ENCODE measurements at regions not wholly inside any gene's neighbourhood (a gene's known extent, or its start where the extent isn't known, plus 50 kb on each side); places are given as distances from the start of the nearest gene placed in this dataset.
"Not testable (repeated sequence)": the region's sequence is repeated elsewhere in the genome, so short reads cannot be mapped to it uniquely, and the experiment has no call there.

GRCh38 chr12:9422689-9423088, 185.0 kb downstream of the KLRB1 start:
- TF ChIP-seq POLR2A (IDR thresholded peaks at IDR 0.05; ENCODE audit: low read length); GATA1 (IDR thresholded peaks at IDR 0.05; ENCODE audit: low read depth, low read length): not testable (repeated sequence)

Measured in erythroblast (primary cell).